Fibroblast of skin of scalp (primary cell): ENCODE measurements at regions not wholly inside any gene's neighbourhood (a gene's known extent, or its start where the extent isn't known, plus 50 kb on each side); places are given as distances from the start of the nearest gene placed in this dataset.

Experiments
- DNase-seq: peaks from one replicate; pipeline ENCODE4 v3.0.0-alpha.2; 2013

DNA sequence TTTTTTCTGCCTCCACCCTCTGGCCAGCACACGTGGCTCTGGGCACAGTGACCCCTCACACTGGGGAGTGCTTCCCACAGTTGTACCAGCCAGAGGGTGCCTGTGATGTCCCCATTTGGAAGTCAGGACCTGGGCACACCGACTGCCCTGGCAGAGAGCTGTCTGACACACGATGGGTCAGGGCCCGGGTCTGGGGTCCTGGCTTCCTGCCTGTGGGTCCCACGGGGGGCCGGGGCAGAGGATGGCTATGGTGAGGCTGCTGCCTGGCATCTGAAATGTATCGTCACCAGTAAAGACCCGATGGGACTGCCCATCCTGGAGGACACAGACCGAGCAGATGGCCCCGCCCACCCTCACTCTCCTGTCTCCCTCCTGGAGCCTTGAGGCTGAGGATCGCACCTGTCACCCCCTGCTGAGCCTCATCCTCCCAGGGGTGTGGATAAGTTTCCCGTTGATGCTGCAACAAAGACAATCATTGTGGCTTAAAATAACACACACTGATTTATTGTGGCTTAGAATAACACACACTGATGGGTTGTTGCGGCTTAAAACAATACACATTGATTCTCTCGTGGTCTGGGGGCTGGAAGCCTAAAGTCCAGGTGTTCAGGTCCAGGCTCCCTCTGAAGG lies 88.8 kb upstream of the TTC34 start:
- no peak for DNase-seq

DNA sequence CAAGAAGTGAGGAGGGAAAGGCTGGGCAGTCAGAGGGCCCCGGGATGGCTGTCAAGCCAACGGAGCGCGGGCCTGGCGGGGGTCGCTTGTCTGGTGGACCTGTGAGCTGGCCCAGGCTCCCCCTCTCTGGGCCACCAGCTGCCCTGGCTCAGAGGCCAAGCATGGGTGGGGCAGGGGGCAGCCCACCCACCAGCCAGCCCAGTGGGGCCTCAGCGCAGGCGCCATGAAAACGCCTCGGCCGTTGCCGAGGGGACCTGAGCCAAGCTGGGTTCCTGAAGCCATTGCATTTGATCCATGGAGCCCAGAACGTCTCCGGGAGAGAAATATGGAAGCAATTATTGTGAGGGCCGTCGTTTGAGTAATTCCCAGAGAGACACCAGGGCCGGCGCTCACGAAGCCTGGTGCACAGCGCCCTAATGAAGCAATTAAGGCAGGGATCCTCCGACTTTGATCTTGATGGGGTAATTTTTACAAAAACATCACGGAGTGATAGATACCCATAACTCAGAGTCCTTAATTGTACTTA lies 90.5 kb upstream of the TTC34 start:
- DNase-seq: no peak

- DNase-seq: no peak
Measured at GRCh38 chr1:2893473-2894120, 92.1 kb upstream of the TTC34 start.

- no peak for DNase-seq
Measured at GRCh38 chr1:2894381-2895041, 93.0 kb upstream of the TTC34 start.

DNA sequence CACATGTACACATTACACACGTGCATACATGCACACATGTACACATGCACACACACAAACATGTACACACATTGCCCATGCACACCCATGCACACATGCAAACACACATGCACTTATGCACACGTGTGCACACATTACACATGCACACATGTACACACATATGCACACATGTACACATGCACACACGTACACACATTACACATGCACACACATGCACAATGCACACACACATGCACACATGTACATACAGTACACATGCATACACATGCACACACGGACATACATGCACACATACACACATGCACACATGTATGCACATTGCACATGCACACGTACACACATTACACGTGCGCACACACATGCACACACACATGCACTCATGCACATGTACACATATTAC lies 95.3 kb upstream of the TTC34 start:
- DNase-seq: no peak

DNA sequence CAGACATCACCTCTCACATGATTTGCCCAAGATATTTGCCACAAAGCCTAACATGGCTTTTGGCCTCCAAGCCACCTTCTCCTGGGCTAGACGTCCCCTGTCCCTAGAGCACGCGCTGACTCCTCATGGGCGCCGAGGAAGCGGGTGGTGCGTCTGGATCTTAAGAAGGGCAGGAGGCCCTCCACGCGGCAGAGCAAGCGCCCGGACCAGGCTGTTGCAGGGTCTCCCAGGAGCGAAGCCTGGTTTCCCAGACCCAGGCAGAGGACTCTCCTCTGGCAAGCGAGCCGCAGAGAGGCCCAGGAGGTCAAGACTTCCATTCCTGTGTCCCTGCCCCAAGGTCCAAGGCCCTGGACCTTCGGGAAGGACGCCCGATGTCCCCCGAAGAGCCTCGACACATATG lies 101.7 kb upstream of the TTC34 start:
- no peak for DNase-seq

DNA sequence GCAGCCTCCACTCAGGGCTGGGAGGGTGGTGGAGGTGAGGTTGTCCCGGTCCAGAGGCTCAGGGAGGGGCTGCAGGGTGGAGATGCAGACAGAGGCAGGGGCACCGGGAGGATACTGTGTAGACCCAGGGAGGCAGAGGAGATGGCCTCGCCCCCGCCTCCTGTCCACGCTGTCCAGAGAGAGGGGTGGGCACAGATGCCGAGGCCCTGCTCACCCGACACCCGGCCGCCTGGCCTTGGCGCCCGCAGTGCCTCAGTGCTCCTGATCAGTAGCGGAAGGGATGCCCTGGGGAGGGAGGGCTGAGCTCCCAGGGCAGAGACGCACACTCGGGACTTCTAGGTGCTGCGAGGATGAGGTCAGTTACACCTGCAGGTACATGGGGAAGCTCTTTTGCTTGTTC lies 102.7 kb upstream of the TTC34 start:
- DNase-seq: no peak

DNA sequence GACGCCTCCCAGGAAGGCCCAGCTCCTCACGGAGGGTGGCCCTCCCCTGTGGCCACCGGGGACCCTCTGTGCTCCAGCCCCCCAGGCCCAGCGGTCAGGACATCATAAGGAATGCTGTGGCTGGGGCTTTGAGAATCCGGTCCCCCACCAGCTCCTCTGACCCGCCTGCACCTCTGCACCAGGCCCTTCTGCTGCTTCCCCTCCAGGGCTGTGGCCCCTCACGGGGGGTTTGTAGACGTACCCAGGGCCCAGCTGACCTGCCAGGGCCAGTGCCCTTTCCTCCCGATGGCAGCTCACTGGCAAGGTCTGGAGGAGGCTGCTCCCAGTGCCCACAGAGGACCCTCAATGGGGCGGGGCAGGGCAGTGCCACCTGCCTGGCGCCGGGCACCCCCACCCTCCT lies 103.9 kb upstream of the TTC34 start:
- no peak for DNase-seq

- DNase-seq: no peak
Measured at GRCh38 chr1:2906085-2906484, 104.6 kb upstream of the TTC34 start.

GRCh38 chr1:2906620-2907019 lies 105.1 kb upstream of the TTC34 start:
- no peak for DNase-seq

DNA sequence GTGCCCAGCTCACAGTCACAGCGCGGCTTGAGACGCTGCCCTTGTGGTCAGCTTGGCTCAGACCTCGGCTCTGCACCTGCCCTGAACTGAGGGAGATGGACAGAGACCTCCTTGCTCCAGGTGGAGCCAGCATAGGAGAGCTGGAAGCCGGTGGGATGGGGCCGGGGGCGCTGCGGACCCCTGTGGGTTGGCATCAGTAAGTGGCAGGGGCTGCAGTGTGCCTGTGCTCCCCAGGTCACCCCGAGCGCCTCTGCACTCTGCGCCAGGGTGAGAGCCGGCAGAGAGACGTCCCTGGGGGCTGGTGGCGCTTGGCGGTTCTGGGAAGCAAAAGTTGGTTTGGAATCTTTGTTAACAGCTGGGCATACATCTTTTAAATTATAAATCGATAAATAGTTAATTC lies 105.6 kb upstream of the TTC34 start:
- DNase-seq: no peak

GRCh38 chr1:2908081-2908480 lies 106.6 kb upstream of the TTC34 start:
- no peak for DNase-seq

DNA sequence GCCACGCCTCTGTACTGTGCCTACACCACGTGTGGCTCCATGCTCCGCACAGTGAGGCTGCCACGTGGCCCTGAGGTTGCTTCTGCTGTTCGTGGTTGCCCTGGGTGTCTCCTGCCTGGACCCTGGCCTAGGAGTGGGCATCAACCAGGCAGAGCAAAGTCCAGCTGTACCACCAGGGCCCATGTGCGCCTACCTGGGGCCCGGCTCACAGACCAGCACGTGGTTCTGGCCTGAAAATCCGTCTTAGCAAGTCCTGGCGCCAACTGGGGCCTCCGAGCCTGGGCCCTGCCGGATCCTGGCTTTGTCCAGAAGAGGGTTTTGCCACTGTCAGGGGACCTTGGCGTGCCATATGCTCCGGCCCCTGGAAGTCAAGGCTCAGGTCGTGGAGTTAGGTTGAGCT lies 107.1 kb upstream of the TTC34 start:
- DNase-seq: no peak

GRCh38 chr1:2909797-2910196 lies 108.3 kb upstream of the TTC34 start:
- DNase-seq: no peak

- DNase-seq: no peak
Measured at GRCh38 chr1:2910211-2910610, 108.7 kb upstream of the TTC34 start.

- no peak for DNase-seq
Measured at GRCh38 chr1:2911421-2912178, 109.7 kb upstream of the ACTRT2 start.

- DNase-seq: no peak
Measured at GRCh38 chr1:2912424-2913061, 108.7 kb upstream of the ACTRT2 start.

GRCh38 chr1:2913091-2913490 lies 108.2 kb upstream of the ACTRT2 start:
- no peak for DNase-seq

- no peak for DNase-seq
Measured at GRCh38 chr1:2914702-2915101, 106.6 kb upstream of the ACTRT2 start.

- DNase-seq: no peak
Measured at GRCh38 chr1:2916153-2916552, 105.1 kb upstream of the ACTRT2 start.

- DNase-seq: no peak
Measured at GRCh38 chr1:2916706-2917105, 104.6 kb upstream of the ACTRT2 start.

- DNase-seq: no peak
Measured at GRCh38 chr1:2917284-2917683, 104.0 kb upstream of the ACTRT2 start.

DNA sequence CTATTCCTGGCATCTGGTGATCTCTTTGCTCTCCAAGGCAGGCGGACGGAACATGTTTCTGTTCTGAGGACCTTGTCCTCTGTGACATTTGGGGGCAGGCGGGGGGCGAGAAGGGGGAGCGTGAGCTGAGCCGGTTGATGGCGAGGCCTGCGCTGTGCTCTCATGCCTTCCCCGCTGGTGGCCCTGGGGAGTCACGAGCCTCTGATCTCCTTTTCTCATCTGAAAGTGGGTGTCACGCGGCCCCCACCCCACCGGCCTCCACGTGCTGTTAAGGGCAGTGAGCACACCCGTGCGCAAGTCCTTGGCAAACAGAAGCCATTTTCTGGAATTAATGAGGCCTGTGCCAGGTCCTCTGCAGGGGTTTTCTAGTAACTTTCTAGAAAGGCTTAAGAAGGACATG lies 102.8 kb upstream of the ACTRT2 start:
- no peak for DNase-seq
